ENCODE measurements at regions not wholly inside any gene's neighbourhood (a gene's known extent, or its start where the extent isn't known, plus 50 kb on each side); places are given as distances from the start of the nearest gene placed in this dataset.

GRCh38 chr4:167578906-167579305 lies 344.6 kb upstream of the SPOCK3 start:
- DNase-seq (ENCODE audit: low spot score in 2 of 2), result no peak
- Histone ChIP-seq H3K27me3 (no peaks in the 10 kb centered on the region), H3K4me1 (no peaks in the 10 kb centered on the region), H3K4me3 (no peak overlapping the region), H3K9me3 (no peaks in the 10 kb centered on the region), H3K36me3 (no peaks in the 10 kb centered on the region), H3K27ac (no peak overlapping the region)
- TF ChIP-seq POLR2A (IDR thresholded peaks at IDR 0.05) (no peak), CTCF (IDR thresholded peaks at IDR 0.05) (no peak), EP300 (IDR thresholded peaks at IDR 0.05) (no peak)
- 16 to 25% methylated on average over 2 of the region's 2 CpGs for WGBS, 2 donors

- WGBS, 2 donors, result 83 to 88% methylated on average over 10 to 17 of the region's 19 CpGs
- Histone ChIP-seq H3K4me1 (no peaks in the 10 kb centered on the region), H3K27ac (no peak overlapping the region), H3K36me3 (no peaks in the 10 kb centered on the region), H3K4me3 (no peak overlapping the region), H3K27me3 (no peaks in the 10 kb centered on the region), H3K9me3 (no peaks in the 10 kb centered on the region)
- no peak for DNase-seq (ENCODE audit: low spot score in 2 of 2)
- TF ChIP-seq POLR2A (IDR thresholded peaks at IDR 0.05), result no peak
- no peak for TF ChIP-seq EP300 (IDR thresholded peaks at IDR 0.05)
- TF ChIP-seq CTCF (IDR thresholded peaks at IDR 0.05), result no peak
These were observed 347.2 kb upstream of the SPOCK3 start for GRCh38 chr4:167581449-167581965.

GRCh38 chr4:167587361-167587760 lies 353.1 kb upstream of the SPOCK3 start:
- Histone ChIP-seq H3K36me3 (no peaks in the 10 kb centered on the region), H3K9me3 (no peaks in the 10 kb centered on the region), H3K27me3 (no peaks in the 10 kb centered on the region), H3K4me3 (no peak overlapping the region), H3K27ac (no peak overlapping the region), H3K4me1 (no peaks in the 10 kb centered on the region)
- no peak for DNase-seq (ENCODE audit: low spot score in 2 of 2)
- WGBS, 2 donors, result 81 to 89% methylated on average over 5 of the region's 5 CpGs
- TF ChIP-seq CTCF (IDR thresholded peaks at IDR 0.05) (no peak), EP300 (IDR thresholded peaks at IDR 0.05) (no peak)

GRCh38 chr4:167595898-167596297 lies 361.6 kb upstream of the SPOCK3 start:
- Histone ChIP-seq H3K4me3 (no peak overlapping the region), H3K4me1 (no peaks in the 10 kb centered on the region), H3K27ac (no peak overlapping the region), H3K27me3 (no peaks in the 10 kb centered on the region), H3K36me3 (no peaks in the 10 kb centered on the region), H3K9me3 (no peaks in the 10 kb centered on the region)
- TF ChIP-seq EP300 (IDR thresholded peaks at IDR 0.05) (no peak), POLR2A (IDR thresholded peaks at IDR 0.05) (no peak), CTCF (IDR thresholded peaks at IDR 0.05) (no peak)
- DNase-seq (ENCODE audit: low spot score in 2 of 2), result no peak
- WGBS, 2 donors, result 76 to 79% methylated on average over 3 of the region's 3 CpGs

GRCh38 chr4:167602157-167602556 lies 367.9 kb upstream of the SPOCK3 start:
- H3K9me3 ChIP-seq, result no peaks in the 10 kb centered on the region
- H3K27me3 ChIP-seq, result no peaks in the 10 kb centered on the region
- no peak for DNase-seq (ENCODE audit: low spot score in 2 of 2)
- no peak for TF ChIP-seq POLR2A (IDR thresholded peaks at IDR 0.05)
- no peak for TF ChIP-seq CTCF (IDR thresholded peaks at IDR 0.05)
- TF ChIP-seq EP300 (IDR thresholded peaks at IDR 0.05), result no peak
- H3K4me1 ChIP-seq, result no peaks in the 10 kb centered on the region
- WGBS, 2 donors, result 77 to 83% methylated on average over 2 of the region's 2 CpGs
- no peak overlapping the region for H3K27ac ChIP-seq
- no peak overlapping the region for H3K4me3 ChIP-seq
- no peaks in the 10 kb centered on the region for H3K36me3 ChIP-seq
